ENCODE measurements at regions not wholly inside any gene's neighbourhood (a gene's known extent, or its start where the extent isn't known, plus 50 kb on each side); places are given as distances from the start of the nearest gene placed in this dataset.

GRCh38 chr2:217028128-217028527 is 168.3 kb upstream of the TNP1 start:
- H3K27ac ChIP-seq: no peak overlapping the region
- no peak overlapping the region for H3K4me3 ChIP-seq
- TF ChIP-seq CTCF (IDR thresholded peaks at IDR 0.05): no peak
- DNase-seq (ENCODE audit: low spot score): no peak

- Histone ChIP-seq H3K27ac (no peak overlapping the region), H3K4me3 (no peak overlapping the region)
- no peak for TF ChIP-seq CTCF (IDR thresholded peaks at IDR 0.05)
- no peak for DNase-seq (ENCODE audit: low spot score)
Measured at GRCh38 chr2:217027414-217027813, 167.6 kb upstream of the TNP1 start.

GRCh38 chr2:217026569-217026968 is 166.7 kb upstream of the TNP1 start:
- no peak overlapping the region for H3K4me3 ChIP-seq
- no peak overlapping the region for H3K27ac ChIP-seq
- no peak for TF ChIP-seq CTCF (IDR thresholded peaks at IDR 0.05)
- no peak for DNase-seq (ENCODE audit: low spot score)

GRCh38 chr2:217026161-217026560 is 166.3 kb upstream of the TNP1 start:
- Histone ChIP-seq H3K27ac (no peak overlapping the region), H3K4me3 (no peak overlapping the region)
- TF ChIP-seq CTCF (IDR thresholded peaks at IDR 0.05): no peak
- no peak for DNase-seq (ENCODE audit: low spot score)

GRCh38 chr2:217023611-217024010 is 163.7 kb upstream of the TNP1 start:
- no peak for TF ChIP-seq CTCF (IDR thresholded peaks at IDR 0.05)
- no peak overlapping the region for H3K4me3 ChIP-seq
- no peak for DNase-seq (ENCODE audit: low spot score)
- no peak overlapping the region for H3K27ac ChIP-seq

GRCh38 chr2:217017456-217018252 is 157.8 kb upstream of the TNP1 start:
- DNase-seq (ENCODE audit: low spot score): no peak
- Histone ChIP-seq H3K4me3 (no peak overlapping the region), H3K27ac (no peak overlapping the region)
- TF ChIP-seq CTCF (IDR thresholded peaks at IDR 0.05): no peak

GRCh38 chr2:217016796-217017419 is 157.0 kb upstream of the TNP1 start:
- no peak overlapping the region for H3K4me3 ChIP-seq
- no peak overlapping the region for H3K27ac ChIP-seq
- TF ChIP-seq CTCF (IDR thresholded peaks at IDR 0.05): no peak
- DNase-seq (ENCODE audit: low spot score): no peak

Data from coronary artery (tissue), 2 donors.